SK-N-MC (cell line): ENCODE measurements at regions not wholly inside any gene's neighbourhood (a gene's known extent, or its start where the extent isn't known, plus 50 kb on each side); places are given as distances from the start of the nearest gene placed in this dataset.

Experiments used
- EZH2 ChIP-seq: fragments of 200-600 bp; sonication (generic); IDR thresholded peaks from one replicate; pipeline ENCODE4 v1.6.1; 2017; ENCODE audit warnings: antibody characterized with exemption
- POLR2AphosphoS5 ChIP-seq: IDR thresholded peaks from 2 replicates; pipeline ENCODE4 v1.6.1; 2012; ENCODE audit warnings: mild to moderate bottlenecking, low read depth, low read length, borderline replicate concordance

DNA sequence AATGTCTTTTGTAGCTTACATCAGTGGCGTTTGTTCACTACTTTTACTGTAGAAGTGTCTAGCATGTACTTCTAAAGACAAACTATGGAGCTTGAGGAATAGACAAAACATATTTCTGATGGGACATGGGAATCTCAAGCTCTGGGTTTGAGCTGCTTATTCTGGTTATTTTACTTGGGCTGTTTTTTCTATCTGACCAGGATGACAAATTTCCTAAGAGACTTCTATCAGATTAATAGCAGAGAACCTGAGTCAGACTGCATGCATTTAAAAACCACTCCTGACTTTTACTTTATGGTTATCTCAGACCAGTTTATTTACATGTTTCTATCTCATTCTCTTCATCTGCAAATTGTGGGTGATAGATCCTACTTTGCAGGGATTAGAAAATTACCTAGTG, 1282.3 kb upstream of the GJE1 start:
- TF ChIP-seq EZH2 (no peak), POLR2AphosphoS5 (no peak)
